Astrocyte of the cerebellum (primary cell): ENCODE measurements at regions not wholly inside any gene's neighbourhood (a gene's known extent, or its start where the extent isn't known, plus 50 kb on each side); places are given as distances from the start of the nearest gene placed in this dataset.
A peak's percentile ranks its signal among the peaks of the same experiment; 100 is the strongest.
"Not testable (repeated sequence)": the region's sequence is repeated elsewhere in the genome, so short reads cannot be mapped to it uniquely, and the experiment has no call there.

Experiments
- DNase-seq: peaks from one replicate; pipeline ENCODE4 v3.0.0-alpha.2; 2011; ENCODE audit warnings: low read depth
- H3K4me3 ChIP-seq: 2 replicates; pipeline ENCODE4 v1.5.1; 2011; ENCODE audit warnings: mild to moderate bottlenecking, low read depth, low read length, moderate library complexity
- CTCF ChIP-seq: IDR thresholded peaks from 2 replicates; pipeline ENCODE4 v1.5.1; 2012; ENCODE audit warnings: low read length, low read depth, moderate library complexity, mild to moderate bottlenecking; ENCODE audit errors: missing control alignments
- in situ Hi-C: cut with HindIII; loops from 2 replicates; pipeline ENCODE4 v1.10.0; 2017; ENCODE audit warnings: low sequenced_read_pairs

GRCh38 chr7:149606826-149607225, 109.2 kb upstream of the ZNF746 start:
- H3K4me3 ChIP-seq, result no peak overlapping the region
- DNase-seq, result no peak
- no peak for TF ChIP-seq CTCF
- in situ Hi-C loops, result no loop called here

GRCh38 chr7:149605696-149606095, 108.1 kb upstream of the ZNF746 start:
- no peak for DNase-seq
- in situ Hi-C loops, result no loop called here
- no peak overlapping the region for H3K4me3 ChIP-seq
- TF ChIP-seq CTCF, result no peak

GRCh38 chr7:149604521-149604920, 106.9 kb upstream of the ZNF746 start:
- no peak for DNase-seq
- H3K4me3 ChIP-seq, result no peak overlapping the region
- in situ Hi-C loops, result loop anchor here (5.0 kb wide), 1 partner anchor 57 kb away; no protein-coding TSS in a partner anchor
- no peak for TF ChIP-seq CTCF

GRCh38 chr7:149600669-149601330, 103.2 kb upstream of the ZNF746 start:
- in situ Hi-C loops, result loop anchor here (5.0 kb wide), 1 partner anchor 53 kb away; no protein-coding TSS in a partner anchor
- DNase-seq, H3K4me3 ChIP-seq: not testable (repeated sequence)

GRCh38 chr7:149599636-149600206, 102.1 kb upstream of the ZNF746 start:
- no peak overlapping the region for H3K4me3 ChIP-seq
- DNase-seq, result no peak
- in situ Hi-C loops, result loop anchor here (5.0 kb wide), 1 partner anchor 52 kb away; no protein-coding TSS in a partner anchor
- TF ChIP-seq CTCF, result no peak

- DNase-seq, result peak; percentile 22
- peak; percentile 70 for TF ChIP-seq CTCF
- in situ Hi-C loops, result no loop called here
- H3K4me3 ChIP-seq, result no peak overlapping the region
Observed at GRCh38 chr7:149598721-149599308, 101.2 kb upstream of the ZNF746 start.

- DNase-seq, in situ Hi-C loops, H3K4me3 ChIP-seq: not testable (repeated sequence)
Observed at GRCh38 chr7:149597789-149598188, 100.2 kb upstream of the ZNF746 start.
